Fibroblast of lung (primary cell): ENCODE measurements at regions not wholly inside any gene's neighbourhood (a gene's known extent, or its start where the extent isn't known, plus 50 kb on each side); places are given as distances from the start of the nearest gene placed in this dataset.

ENCODE experiments used
- DNase-seq, 2 donors: peaks; one replicate each; pipeline versions ENCODE4 v3.0.0 to v3.0.0-alpha.2; 2010; ENCODE audit warnings: low read depth in 2 of 2
- H2AFZ ChIP-seq: 2 replicates; pipeline ENCODE4 v1.5.1; 2012; ENCODE audit warnings: low read length, control low read depth, inconsistent platforms
- H3K27ac ChIP-seq: 2 replicates; pipeline ENCODE4 v1.5.1; 2011; ENCODE audit warnings: low read length, control low read depth; ENCODE audit not compliant: insufficient read depth
- H3K27me3 ChIP-seq: 2 replicates; pipeline ENCODE4 v1.5.1; 2011; ENCODE audit warnings: mild to moderate bottlenecking, low read length; ENCODE audit not compliant: control insufficient read depth, insufficient read depth
- H3K36me3 ChIP-seq: 2 replicates; pipeline ENCODE4 v1.5.1; 2011; ENCODE audit warnings: low read length; ENCODE audit not compliant: control insufficient read depth, insufficient read depth
- H3K4me1 ChIP-seq: 2 replicates; pipeline ENCODE4 v1.5.1; 2011; ENCODE audit warnings: low read length; ENCODE audit not compliant: control insufficient read depth, insufficient read depth; ENCODE audit errors: extremely low read depth
- H3K4me2 ChIP-seq: 2 replicates; pipeline ENCODE4 v1.5.1; 2011; ENCODE audit warnings: low read length, control low read depth; ENCODE audit not compliant: insufficient read depth; ENCODE audit errors: extremely low read depth
- H3K4me3 ChIP-seq, 4 experiments: fragments of 200-600 bp in 1 of 4; sonication (generic) in 1 of 4; replicated peaks in 1 of 4; 2 replicates each; pipeline ENCODE4 v1.5.1; 2011 to 2016; ENCODE audit warnings: low read length in 4 of 4, low read depth in 3 of 4, mild to moderate bottlenecking in 3 of 4, control low read depth in 2 of 4, inconsistent platforms in 1 of 4, mixed read lengths in 1 of 4; ENCODE audit not compliant: insufficient read depth in 1 of 4; ENCODE audit errors: control extremely low read depth in 1 of 4
- H3K79me2 ChIP-seq: 2 replicates; pipeline ENCODE4 v1.5.1; 2012; ENCODE audit warnings: mild to moderate bottlenecking, low read length, inconsistent platforms; ENCODE audit not compliant: control insufficient read depth, insufficient read depth
- H3K9ac ChIP-seq: 2 replicates; pipeline ENCODE4 v1.5.1; 2011; ENCODE audit warnings: mild to moderate bottlenecking, low read length, control low read depth; ENCODE audit not compliant: insufficient read depth
- H3K9me3 ChIP-seq: 2 replicates; pipeline ENCODE4 v1.5.1; 2012; ENCODE audit warnings: low read depth, low read length; ENCODE audit not compliant: control insufficient read depth, insufficient read depth
- H4K20me1 ChIP-seq: 2 replicates; pipeline ENCODE4 v1.5.1; 2011; ENCODE audit warnings: low read length; ENCODE audit not compliant: control insufficient read depth, insufficient read depth; ENCODE audit errors: extremely low read depth
- CTCF ChIP-seq, 2 donors: IDR thresholded peaks in 1 of 2; conservative IDR thresholded peaks in 1 of 2; 1 replicate in 1 of 2; 2 replicates in 1 of 2; pipeline ENCODE4 v1.5.1; 2011 to 2012; ENCODE audit warnings: low read length in 2 of 2, control low read depth in 1 of 2, inconsistent platforms in 1 of 2, low read depth in 1 of 2, mild to moderate bottlenecking in 1 of 2
- EZH2 ChIP-seq: IDR thresholded peaks from 2 replicates; pipeline ENCODE4 v1.5.1; 2012; ENCODE audit warnings: low read length, control low read depth, mild to moderate bottlenecking; ENCODE audit errors: missing control alignments

- H3K27ac ChIP-seq = no peak overlapping the region
- H3K79me2 ChIP-seq = no peaks in the 10 kb centered on the region
- H3K4me3 ChIP-seq = no peak overlapping the region
- H3K27me3 ChIP-seq = no peaks in the 10 kb centered on the region
- H3K4me2 ChIP-seq = no peak overlapping the region
- no peak for DNase-seq
- no peaks in the 10 kb centered on the region for H3K4me1 ChIP-seq
- no peaks in the 10 kb centered on the region for H4K20me1 ChIP-seq
- H2AFZ ChIP-seq = no peak overlapping the region
- no peaks in the 10 kb centered on the region for H3K36me3 ChIP-seq
- H3K9me3 ChIP-seq = no peaks in the 10 kb centered on the region
- no peak for TF ChIP-seq CTCF (conservative IDR thresholded peaks at IDR 0.05 in 1 of 2, IDR thresholded peaks at IDR 0.05 in 1 of 2; ENCODE audit: low read depth in 1 of 2, low read length in 2 of 2)
- no peak for TF ChIP-seq EZH2
- H3K9ac ChIP-seq = no peak overlapping the region
Measured at GRCh38 chr15:81811736-81812135, 234.1 kb downstream of the MEX3B start.

GRCh38 chr15:81809543-81809942, 236.3 kb downstream of the MEX3B start:
- H3K4me2 ChIP-seq = no peak overlapping the region
- H3K79me2 ChIP-seq = no peaks in the 10 kb centered on the region
- no peak overlapping the region for H3K4me3 ChIP-seq
- H3K4me1 ChIP-seq = no peaks in the 10 kb centered on the region
- TF ChIP-seq CTCF (conservative IDR thresholded peaks at IDR 0.05 in 1 of 2, IDR thresholded peaks at IDR 0.05 in 1 of 2; ENCODE audit: low read depth in 1 of 2, low read length in 2 of 2) (peak in 1 of 2 donors; percentile 8), EZH2 (no peak)
- H3K9me3 ChIP-seq = no peaks in the 10 kb centered on the region
- peak in 1 of 2 donors; percentile 18 for DNase-seq
- H3K9ac ChIP-seq = no peak overlapping the region
- no peaks in the 10 kb centered on the region for H3K27me3 ChIP-seq
- H2AFZ ChIP-seq = no peak overlapping the region
- no peaks in the 10 kb centered on the region for H4K20me1 ChIP-seq
- no peak overlapping the region for H3K27ac ChIP-seq
- no peaks in the 10 kb centered on the region for H3K36me3 ChIP-seq

- Histone ChIP-seq H3K9me3 (no peaks in the 10 kb centered on the region), H3K27ac (no peak overlapping the region), H3K36me3 (no peaks in the 10 kb centered on the region), H3K27me3 (no peaks in the 10 kb centered on the region), H3K4me2 (no peak overlapping the region), H3K4me3 (no peak overlapping the region), H2AFZ (no peak overlapping the region), H3K9ac (no peak overlapping the region), H4K20me1 (no peaks in the 10 kb centered on the region), H3K79me2 (no peaks in the 10 kb centered on the region), H3K4me1 (no peaks in the 10 kb centered on the region)
- DNase-seq = no peak
- TF ChIP-seq EZH2 (no peak), CTCF (conservative IDR thresholded peaks at IDR 0.05 in 1 of 2, IDR thresholded peaks at IDR 0.05 in 1 of 2; ENCODE audit: low read depth in 1 of 2, low read length in 2 of 2) (no peak)
Measured at GRCh38 chr15:81807806-81808205, 238.0 kb downstream of the MEX3B start.
